Astrocyte (in vitro differentiated cells and primary cell): ENCODE measurements at regions not wholly inside any gene's neighbourhood (a gene's known extent, or its start where the extent isn't known, plus 50 kb on each side); places are given as distances from the start of the nearest gene placed in this dataset.

Source experiments
- CTCF ChIP-seq: IDR thresholded peaks from 2 replicates; pipeline ENCODE4 v1.5.1; 2011; ENCODE audit warnings: low read depth, mild to moderate bottlenecking, inconsistent platforms, low read length, moderate library complexity; ENCODE audit not compliant: insufficient read depth
- EZH2 ChIP-seq: IDR thresholded peaks from 2 replicates; pipeline ENCODE4 v1.6.1; 2012; ENCODE audit warnings: mild to moderate bottlenecking, low read length, inconsistent platforms; ENCODE audit not compliant: insufficient read depth

DNA sequence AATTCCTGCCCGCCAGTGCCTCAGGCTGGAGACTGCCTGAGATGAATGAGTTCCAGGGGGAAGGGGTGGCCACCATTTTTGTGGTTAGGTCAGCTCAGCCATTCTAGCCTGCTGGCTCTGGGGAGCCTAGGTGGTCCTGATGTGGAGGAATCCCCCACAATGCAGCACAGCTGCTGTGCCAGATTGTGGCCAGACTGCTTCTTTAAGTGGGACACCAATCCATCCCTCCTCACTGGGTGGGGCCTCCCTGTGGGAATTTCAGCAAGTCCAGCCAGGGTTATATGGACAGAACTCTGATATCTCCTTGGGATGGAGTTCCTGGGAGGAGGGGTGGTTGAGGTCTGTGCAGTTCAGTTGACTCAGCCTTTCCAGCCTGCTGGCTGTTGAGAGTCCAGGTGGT is 51.2 kb upstream of the DAP start:
- no peak for TF ChIP-seq CTCF
- no peak for TF ChIP-seq EZH2
